Myocyte (in vitro differentiated cells): ENCODE measurements at regions not wholly inside any gene's neighbourhood (a gene's known extent, or its start where the extent isn't known, plus 50 kb on each side); places are given as distances from the start of the nearest gene placed in this dataset.

Experiments
- DNase-seq: peaks from one replicate; pipeline ENCODE4 v3.0.0-alpha.2; 2012; ENCODE audit warnings: low read depth

DNA sequence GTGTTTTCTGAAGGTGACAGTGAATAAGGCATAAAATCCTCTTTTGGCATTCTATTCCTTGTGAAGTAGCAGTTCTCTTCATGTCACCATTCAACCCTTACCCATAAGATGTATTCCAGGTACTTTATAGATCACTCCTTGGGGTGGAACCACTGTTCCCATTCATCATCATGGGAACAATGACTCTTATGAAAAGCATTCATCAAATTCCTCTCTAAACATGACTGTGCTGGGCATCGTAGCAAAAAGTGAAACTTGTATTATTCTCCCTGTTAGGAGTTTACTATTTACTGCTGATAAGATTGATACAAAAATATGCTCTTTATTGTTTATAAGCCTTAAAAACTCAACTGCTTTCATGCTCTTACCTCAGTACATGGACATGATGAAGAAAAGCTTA lies 793.4 kb downstream of the LIG4 start:
- no peak for DNase-seq

DNA sequence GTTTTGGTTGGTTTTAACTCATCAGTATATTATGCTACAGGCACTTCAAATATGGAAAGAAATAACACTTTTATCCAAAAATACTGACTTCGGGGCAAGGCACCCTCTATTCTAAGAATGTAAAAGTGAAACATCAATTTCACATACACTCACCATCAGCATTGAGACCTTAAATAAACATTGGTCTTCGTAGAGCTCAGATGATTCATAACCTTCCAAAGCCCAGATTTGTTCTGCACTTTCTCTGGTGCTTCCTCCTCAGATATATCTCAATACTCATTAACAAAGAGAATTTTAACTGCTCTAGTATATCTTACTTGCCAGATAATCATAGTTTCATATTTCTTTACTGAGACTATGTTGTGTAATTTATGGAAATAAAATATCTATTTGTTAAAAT lies 794.3 kb downstream of the LIG4 start:
- no peak for DNase-seq

DNA sequence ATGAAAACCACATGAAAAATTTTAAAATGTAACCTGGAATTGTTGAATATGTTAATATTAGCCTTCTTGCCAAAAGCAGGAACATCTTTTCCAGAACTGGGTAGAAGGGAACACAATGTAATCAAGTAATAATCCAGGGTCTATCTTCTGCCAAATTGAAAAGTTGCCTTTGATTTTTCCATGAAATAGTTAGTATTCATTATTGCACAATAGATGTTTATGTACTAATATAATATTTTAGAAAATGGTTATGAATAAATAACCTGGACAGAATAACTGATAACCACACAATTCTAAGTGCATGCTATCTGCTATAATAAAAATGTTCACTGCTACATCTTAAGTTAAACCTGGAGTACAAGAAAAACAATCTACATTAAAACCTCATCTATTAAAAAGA lies 802.3 kb downstream of the LIG4 start:
- DNase-seq = no peak

DNA sequence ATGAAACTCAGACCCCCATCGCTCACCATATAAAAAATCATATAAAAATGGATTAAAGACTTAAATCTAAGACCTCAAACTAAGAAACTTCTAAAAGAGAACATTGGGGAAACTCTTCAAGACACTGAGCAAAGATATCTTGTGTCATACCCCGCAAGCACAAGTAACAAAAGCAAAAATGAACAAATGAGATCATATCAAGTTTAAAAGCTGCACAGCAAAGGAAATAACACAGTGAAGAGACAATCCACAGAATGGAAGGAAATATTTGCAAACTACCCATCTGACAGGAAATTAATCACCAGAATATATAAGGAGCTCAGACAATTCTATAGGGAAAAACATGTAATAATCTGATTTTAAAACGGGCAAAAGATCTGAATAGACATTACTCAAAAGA lies 808.3 kb downstream of the LIG4 start:
- no peak for DNase-seq

DNA sequence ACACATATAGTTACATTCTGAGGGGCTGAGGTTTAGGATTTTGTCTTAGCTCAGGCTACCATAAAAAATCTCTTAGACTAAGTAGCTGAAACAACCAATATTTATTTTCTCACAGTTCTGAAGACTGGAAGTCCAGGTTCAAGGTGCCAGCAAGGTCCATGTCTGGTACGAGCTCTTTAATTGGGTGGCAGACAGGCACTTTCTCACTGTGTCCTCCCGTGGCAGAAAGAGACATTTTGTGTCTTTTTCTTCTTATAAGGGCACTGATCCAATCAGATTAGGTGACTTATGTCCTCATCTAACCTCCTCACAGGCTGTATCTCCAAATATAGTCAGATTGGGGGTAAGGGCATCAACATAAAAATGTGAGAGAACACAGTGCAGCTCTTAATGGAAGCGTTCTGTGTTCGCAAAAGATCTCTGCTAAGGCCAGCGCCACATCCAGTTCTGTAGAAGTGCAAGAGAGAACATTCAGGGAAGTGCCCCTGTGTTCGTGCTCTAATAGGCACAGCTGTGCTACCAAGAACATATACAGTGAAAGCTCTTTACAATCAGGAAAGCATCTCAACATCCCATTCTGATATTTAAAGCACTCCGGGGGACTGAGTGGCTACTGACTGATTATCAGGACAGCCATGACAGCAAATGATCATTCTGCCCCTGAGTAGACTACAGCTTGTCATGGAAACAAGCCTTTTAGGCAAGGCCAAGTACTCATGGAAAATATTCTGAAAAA lies 819.2 kb downstream of the LIG4 start:
- no peak for DNase-seq

DNA sequence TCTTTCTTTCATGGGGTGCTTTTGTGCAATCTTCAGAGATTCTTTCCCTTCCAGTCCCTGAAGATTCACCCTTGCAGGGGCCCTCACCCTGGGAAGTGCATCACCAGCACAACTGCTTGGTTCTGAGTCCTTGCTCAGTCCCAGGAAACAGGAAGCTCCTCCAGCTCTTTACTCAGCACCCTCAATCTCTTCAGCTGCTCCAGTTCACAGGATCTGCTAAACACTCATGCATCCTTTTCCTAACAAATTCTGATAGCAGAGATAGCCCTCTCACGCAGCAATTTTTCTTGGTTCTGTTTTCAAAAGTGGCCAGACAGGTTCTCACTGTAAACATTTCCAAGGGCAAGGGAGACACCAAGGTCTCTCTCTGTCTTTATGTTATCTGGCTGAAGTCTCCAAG lies 823.1 kb downstream of the LIG4 start:
- DNase-seq = no peak

DNA sequence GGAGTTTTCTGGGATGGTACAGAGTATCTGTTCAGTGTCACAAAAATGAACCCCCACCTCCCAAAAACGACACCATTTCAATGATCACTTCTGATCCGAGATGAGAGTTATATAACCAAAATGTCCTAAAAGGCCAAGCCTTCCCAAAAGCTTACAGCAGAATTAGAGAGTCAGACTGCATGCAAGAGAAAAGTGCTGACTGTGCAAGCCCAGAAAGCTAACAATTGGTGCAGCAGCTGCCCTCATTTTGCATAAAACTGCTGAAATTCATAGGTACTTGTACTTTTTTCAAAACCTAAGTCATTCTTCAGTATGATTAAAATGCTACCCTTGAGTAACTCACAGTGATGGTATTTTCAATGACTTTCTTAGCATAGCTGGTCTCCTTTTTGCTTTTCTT lies 819.6 kb upstream of the ARGLU1 start:
- no peak for DNase-seq

DNA sequence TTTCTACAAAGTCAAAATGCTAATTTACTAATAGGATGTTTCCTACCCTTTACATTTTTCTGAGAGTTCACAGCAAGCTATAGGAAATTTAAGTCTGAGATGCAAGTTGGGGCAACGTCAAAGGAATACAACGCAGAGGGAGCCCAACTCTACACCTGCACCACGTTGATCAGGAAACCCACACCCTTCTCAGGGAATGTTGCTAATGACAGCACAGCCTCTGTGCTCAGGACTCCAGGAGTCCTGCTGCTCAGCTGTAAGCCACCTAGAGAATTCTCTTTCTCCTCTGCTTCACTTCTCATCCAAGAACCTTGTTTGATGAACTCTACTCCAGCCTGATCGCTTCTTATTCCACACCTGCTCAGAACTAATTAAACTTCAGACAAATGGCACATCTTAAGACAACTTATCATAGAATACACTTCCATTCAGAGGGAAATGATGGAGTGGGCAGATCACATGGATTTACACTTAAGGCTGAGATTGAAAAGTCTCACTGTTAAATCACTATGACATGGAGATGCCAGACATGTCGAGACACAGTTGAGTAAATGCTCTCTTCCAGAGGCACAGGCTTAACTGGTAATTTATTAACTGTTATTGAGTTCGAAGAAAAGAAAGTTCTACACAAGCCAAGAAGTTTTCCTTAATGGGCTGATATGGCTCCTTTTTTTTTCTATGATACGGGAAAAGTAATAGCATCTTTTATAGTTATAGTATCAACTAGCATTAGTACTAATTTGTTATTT lies 811.6 kb upstream of the ARGLU1 start:
- DNase-seq = no peak

DNA sequence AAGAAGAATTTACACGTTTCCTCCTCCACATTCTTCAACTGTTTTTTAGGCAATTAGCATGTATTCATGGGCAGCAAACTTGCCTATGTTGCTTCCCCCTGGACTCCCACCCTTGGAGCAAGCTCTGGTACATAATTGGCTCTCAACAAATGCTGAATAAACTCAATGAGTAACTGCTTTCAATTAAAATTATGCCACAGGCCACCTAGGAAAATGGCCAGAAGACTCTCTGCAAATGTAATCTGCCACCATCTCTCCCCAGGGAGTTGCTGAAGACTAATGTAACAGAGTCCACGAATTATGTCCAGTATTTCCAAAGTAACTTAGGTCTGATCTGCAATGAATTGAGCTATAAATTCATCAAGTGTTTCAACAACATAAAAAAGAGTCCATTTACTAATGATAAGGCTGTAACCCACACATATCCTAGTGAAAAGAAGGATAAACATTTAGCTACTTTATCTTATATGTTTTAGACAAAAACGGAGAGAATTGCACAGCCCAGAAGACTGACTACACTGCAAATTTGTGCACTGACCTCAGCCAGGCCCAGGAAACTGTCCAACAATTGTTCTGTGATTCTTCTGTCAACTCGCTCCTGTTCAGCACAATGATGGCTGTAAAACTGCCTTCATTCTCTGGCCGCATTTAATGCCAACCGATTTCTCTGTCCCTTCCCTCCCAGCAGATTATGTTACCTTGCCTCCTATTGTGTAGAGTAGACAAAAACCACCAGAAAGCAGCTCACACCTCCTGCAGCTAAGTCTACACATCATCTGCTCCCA lies 808.6 kb upstream of the ARGLU1 start:
- no peak for DNase-seq

DNA sequence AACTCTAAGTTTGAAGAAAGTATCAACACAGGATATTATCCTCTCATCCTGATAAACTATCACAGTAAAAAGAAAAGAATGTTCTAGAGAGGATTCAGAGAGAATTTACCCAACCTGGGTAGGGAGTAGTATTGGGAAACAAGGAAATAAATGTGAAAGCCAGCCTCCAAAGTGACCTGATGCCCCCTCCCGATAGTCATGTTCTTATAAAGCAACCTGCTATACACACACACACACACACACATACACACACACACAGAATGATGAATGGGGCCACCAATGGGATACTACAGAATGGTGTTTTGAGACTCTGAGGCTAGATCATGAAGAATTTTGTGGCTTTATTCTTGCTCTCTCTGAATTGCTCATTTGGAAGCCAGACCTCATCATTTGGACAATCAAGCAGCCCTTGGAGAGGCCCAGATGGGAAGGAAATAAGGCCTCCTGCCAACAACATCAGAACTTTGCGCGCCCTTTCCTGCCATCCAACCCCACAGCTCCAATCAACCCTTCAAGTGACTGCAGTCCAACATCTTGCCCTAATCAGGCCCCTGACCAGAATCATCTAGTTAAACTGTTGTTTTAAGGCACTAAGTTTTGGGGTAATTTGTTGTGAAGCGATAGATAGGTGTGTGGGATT lies 807.9 kb upstream of the ARGLU1 start:
- DNase-seq = no peak

DNA sequence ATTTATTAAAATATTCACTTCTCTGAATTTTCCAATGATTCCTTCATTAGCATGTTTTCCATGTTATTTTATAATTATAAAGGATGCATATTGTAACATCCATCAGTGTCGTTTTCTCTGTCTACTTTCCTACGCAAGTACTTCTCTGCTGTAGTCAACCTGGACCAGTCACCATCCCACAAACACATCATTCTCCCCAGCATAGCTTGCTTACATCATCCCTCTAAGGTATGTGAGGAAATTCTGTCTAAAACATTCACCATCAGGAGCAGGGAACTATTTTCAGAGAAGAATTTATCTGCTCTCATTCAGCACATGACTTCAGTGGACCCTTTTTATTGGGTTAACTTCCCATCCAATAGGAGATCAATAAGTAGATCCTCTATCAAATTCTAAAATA lies 806.1 kb upstream of the ARGLU1 start:
- DNase-seq = no peak

DNA sequence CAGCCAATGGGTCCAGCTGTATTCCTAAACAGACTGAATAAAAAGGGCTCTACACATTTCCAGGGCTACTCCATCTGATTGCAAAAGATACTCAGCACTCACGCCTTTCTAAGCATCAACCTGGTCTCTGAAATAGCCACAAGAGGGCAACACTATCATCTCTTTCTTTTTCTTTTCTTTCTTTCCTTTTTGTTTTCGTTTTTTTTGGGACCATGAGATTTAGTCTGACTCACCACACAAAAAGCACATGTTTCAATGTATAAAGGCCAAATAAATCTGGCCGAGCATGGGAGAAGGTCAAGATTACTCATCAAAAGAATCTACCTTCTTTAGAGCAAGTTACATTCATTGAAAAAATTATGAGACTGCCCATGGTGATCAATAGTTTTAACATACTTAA lies 805.6 kb upstream of the ARGLU1 start:
- DNase-seq = no peak

DNA sequence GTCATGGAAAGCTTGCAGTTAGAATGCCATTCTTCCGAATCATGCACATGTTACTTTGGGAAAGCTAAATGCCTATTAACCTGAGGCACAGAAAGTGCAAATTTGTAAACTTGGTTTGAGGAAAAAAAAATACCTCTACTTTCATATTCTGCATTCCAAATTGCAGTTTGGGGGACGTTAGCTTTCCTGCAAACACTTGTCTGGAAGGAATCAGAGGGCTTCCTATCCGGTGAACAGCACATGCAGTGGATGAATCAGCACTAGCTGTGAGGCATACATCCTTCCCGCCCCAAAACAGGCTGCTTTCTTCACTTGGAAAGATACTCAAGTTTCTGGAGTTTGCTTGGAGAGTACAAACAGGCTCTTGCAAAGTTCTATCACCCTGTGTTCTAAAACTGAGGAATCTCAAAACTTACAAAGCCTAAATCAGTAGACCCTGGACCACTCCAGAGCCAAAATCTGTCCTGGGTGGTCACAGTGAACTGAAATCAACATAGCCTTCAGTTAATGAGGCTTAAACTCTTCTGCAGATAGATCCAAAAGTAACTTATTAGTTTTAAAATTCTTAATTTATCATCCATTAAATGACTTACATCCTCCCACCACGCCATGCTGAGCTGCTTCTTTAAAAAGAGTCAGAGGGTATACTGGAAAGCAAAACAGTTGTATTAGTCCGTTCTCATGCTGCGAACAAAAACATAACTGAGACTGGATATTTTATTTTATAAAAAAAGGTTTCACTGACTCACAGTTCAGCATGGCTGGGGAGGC lies 802.3 kb upstream of the ARGLU1 start:
- DNase-seq = no peak

DNA sequence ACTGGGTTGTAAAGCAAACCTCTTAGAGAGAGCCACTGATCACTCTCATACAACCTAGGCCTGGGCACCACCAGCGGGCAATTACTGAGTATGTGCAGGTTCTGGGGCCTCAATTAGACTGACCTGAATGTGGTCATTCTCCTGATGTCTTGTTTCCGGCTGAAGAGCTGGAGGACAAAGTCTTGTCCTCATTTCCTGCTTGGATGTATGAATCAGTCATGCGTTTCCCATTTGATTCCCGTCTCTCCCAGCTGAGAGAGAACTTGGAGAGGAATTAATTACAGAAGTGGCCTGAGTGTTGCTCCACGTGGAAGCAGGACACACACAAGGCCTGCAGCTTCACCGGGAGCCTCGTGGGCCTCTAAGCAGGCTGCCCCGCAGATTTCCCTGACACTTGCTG lies 799.3 kb upstream of the ARGLU1 start:
- no peak for DNase-seq

DNA sequence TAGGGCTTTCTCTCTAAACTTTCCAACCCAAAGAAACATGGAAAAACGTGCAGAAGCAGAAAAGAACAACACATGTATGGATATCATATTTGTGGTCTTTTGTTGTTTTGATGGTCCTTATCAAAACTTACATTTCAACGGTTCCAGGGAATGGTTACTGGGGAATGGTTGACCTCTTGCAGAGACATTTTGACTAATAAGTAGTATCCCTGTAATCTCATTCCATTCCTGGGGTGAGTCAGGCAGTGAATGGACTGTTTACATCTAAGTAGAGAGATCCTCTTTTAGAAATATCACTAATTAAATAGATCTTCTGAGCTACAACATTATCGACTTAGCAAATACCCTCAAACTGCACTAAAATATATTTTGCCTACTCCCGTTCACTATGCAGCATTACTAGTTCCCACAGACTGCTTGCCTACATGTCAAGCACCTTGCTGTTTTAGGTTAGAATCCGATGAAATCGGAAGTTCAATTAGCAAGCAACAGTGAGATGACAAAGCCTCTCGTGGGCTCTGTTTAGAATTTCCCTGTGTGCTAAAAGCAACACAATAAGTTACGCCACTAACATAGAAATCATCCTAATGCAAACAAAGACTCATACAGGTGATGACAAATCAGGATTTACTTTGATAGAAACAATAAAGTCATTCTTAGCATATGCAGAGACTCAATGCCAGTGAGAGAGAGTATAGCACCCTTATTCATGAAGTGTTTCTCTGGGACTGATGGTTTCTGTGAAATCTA lies 797.7 kb upstream of the ARGLU1 start:
- DNase-seq = no peak

DNA sequence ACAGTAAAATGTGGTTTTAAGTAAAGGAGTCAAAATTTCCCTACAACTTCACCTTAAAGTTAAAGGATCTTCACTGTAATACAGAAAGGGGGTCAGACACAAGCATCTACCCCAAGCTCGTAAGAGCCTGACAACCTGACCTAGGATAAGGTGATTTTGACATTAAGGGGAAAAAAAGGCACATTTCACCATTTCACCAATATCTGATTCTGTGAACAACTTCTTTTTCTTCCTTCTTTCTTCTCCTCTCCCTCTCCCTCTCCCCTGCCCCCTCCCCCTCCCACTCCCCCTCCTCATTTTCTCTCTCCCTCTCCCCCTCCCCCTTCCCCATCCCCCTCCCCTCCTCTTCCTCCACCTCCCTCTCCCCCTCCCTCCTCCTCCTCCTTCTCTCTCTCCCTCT lies 796.7 kb upstream of the ARGLU1 start:
- no peak for DNase-seq

DNA sequence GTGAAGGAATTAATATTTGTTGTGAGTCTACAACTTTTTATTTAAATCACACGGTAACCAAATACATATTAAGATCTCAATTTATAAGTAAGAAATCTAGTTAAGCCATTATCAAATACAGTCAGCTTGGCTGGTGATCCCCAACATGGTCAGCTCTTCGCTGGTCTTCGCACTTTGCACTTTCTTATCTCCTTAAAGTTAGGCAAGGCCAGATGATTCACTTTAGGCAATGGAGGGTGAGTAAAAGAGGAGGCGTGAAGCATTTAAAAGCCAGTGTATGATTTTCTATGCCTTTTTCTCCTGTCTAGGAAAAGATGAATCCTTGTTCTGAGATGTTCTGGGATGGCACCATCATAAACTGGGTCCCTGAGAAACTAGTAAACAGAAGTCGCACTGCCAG lies 793.7 kb upstream of the ARGLU1 start:
- DNase-seq = no peak

DNA sequence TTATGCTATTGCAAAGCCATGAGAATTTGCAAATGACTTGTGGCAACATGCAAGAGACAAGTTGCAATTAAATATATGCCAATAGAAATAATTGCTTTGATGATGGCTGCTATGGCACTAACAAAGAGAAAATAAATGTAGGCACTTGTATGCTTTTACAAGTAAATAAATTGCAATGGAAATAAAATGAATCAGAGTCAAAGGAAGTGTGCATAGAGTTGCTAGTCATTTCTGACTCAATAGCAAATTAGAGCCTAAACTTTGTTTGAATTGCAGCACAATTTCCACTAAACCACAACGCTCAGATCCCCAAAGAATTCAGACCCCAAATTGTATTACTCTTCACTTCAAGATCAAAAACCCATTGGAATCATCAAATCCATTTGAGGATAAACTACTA lies 792.1 kb upstream of the ARGLU1 start:
- DNase-seq = no peak

DNA sequence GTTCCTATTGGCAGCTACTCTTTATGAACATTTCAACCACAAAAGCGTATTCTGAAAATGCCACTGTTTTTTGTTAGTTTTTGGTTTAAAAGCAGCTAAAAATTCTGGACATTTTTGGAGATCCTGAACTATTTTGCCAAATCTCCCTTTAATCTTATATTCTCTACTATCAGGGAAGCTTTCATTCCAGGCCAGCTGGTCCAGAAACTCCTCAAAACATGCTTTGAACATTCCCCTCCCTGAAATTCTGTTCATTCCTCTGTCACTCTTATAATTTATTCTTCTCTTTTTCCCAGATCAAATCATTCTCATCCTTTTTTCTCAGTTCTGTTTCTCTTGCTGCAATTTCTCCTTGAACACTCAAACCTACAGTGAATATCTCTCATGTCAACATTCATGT lies 790.9 kb upstream of the ARGLU1 start:
- DNase-seq = no peak

DNA sequence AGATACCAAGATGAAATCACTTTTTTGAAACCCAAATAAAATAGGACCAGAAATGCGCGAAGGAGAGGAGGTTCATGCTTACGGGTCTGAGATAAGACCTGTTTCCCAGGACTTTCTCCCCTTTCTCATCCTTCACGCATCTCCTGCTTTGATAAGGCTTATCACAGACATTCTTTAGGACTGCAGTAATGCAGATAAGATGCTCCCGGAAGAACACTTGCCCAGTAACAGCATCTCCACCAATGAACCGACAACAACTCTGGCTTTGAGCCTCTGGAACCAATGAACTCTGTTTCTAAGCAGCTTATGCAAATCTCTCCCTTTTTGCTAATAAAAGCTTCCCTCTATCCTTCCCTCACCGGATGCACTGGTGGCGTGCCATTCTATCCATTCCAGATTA lies 783.4 kb upstream of the ARGLU1 start:
- no peak for DNase-seq
